CD4-positive, alpha-beta T cell treated with Interleukin-10 for 1 hour (primary cell): ENCODE measurements at regions not wholly inside any gene's neighbourhood (a gene's known extent, or its start where the extent isn't known, plus 50 kb on each side); places are given as distances from the start of the nearest gene placed in this dataset.

Experiments used
- DNase-seq: peaks from one replicate; pipeline ENCODE4 v3.0.0-alpha.2; 2020

GRCh38 chr4:20615486-20616260 is 84.6 kb upstream of the PACRGL start:
- no peak for DNase-seq

DNA sequence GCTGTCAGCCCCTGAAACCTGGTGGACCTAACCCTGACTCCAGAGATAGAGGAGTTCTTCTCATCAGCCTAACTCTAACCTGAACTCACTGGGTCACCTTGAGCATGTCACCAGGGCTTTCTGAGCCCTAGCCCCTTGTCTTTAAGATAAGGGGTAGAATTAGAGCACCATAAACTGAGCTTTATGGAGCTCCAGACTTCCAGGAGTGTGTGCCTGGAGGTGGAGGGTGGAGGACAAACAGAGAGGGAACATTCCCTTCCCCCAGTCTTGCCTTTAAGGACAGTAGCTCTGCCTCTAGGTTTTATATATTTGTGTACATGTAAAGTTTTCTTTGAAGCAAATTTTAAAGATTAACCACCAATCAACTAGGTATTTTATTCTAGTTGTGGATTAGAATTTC is 83.9 kb upstream of the PACRGL start:
- no peak for DNase-seq

- DNase-seq: no peak
Measured at GRCh38 chr4:20616848-20617247, 83.4 kb upstream of the PACRGL start.

DNA sequence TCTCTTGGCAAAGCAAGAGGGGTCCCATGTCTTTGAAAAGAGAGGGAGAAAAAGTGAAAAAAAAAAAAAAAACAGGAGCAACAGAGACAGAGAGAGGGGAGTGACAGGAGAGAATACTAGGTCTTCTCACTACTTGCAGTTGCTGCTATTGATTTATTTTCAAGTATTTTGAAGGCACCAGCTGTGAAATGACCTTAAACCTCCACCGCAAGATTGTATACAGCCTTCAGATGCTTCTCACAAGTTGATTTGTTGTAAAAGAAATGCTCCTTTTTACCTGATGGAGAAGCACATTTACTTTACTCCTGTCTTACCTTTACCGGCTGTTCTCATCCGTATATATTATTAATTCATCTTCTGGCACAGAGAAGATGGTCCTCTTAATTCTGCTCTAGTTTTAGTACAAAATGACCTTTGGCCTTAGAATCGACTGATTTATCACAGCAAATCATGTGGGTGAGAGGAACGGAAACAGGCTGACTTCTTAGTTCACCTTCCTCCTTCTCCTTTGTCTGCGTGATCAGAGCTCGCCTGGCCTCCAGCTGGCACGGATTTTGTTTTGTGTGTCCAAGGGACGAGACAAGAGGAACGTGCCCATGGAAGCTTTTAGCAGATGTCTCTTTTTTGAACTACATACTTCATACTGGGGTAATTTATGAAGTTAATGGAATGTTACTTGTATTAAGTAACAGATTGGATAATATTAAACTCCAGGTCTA is 82.4 kb upstream of the PACRGL start:
- no peak for DNase-seq

GRCh38 chr4:20618731-20619130 is 81.5 kb upstream of the PACRGL start:
- no peak for DNase-seq

DNA sequence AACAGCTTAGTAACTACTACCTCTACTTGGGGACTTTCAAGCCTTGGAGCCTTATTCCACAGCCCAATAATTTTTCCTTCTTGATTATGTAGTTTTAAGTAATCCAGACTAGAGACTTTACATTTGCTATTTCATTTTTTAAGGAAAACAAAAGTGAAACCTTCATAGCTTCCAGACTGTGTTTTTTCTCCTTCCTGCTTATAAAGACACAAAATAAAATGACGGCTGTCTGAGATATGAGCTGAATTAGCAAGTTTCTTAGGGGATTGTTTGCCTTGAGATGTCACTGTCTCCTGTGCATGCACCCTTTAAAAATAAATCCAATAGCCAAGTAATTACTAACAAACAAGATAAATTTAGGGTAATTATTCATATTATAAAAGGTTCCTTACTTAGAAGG is 78.8 kb upstream of the PACRGL start:
- DNase-seq: no peak

GRCh38 chr4:20622701-20623100 is 77.6 kb upstream of the PACRGL start:
- no peak for DNase-seq

DNA sequence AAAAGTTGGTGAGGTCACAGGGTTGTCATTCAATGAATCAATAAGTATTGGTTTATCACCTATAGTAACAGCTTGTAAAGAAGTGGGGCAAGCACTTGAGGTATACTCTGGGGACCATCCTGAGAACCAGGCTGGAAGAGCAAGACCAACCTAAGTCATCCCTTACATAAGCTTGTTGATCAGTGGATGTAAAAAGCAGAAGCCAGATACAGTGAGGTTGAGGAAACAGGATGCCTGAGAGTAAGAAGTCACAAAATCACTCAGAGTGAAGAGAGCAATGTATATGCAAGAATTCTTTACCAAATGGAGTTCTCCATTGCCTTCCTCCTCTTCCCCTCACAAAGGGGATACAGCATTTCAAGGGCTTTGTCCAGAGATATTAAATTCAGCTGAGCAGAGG is 76.3 kb upstream of the PACRGL start:
- no peak for DNase-seq

DNA sequence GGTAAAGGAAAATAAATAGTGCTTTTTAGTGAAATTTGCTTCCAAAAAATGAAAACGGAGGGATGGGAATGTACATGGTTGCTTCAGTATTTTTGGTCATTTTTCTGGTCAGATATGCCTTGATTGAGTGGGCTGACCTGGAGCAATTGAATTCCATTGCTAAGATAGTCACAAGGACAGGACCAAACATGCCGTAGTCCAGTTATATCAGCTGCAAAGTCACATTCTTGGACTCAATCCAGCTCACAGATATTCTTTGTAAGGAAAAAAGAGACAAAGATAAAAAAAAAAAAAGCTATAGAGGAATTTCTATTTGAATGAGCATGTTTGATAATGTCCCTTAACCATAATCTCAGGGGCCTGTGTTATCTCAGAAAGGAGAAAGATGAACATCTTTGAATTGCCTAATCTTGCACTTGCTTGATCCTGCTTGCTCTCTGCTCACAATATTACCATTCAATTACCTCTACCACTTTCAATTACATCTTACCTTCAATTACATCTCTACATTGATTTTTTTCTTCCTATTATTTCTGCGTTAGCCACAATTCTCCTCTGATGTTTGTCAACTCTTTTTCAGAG is 75.4 kb upstream of the PACRGL start:
- DNase-seq: no peak

DNA sequence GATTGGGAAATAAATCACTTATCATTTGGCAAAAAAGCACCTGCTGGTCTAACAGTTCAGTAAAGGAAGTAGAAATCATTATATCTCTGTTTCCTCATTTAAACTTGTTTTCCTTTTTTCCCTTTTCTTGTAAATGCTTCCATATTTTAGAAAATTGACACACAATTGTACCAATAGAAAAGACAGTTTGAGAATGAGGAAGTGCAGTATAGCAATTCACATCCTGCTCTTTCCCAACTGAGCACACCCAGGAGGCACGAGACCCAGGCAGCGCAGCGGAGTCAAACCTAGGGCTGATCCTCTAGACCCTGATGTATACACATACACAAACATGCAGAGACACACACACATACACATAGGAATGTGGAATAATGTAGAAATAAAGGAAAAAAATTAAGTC is 74.8 kb upstream of the PACRGL start:
- DNase-seq: no peak

- no peak for DNase-seq
Measured at GRCh38 chr4:20626326-20627005, 73.8 kb upstream of the PACRGL start.

- DNase-seq: no peak
Measured at GRCh38 chr4:20627866-20628265, 72.4 kb upstream of the PACRGL start.

GRCh38 chr4:20629186-20630106 is 70.8 kb upstream of the PACRGL start:
- DNase-seq: no peak

- DNase-seq: no peak
Measured at GRCh38 chr4:20638825-20639224, 61.4 kb upstream of the PACRGL start.

GRCh38 chr4:20639346-20639745 is 60.9 kb upstream of the PACRGL start:
- no peak for DNase-seq

DNA sequence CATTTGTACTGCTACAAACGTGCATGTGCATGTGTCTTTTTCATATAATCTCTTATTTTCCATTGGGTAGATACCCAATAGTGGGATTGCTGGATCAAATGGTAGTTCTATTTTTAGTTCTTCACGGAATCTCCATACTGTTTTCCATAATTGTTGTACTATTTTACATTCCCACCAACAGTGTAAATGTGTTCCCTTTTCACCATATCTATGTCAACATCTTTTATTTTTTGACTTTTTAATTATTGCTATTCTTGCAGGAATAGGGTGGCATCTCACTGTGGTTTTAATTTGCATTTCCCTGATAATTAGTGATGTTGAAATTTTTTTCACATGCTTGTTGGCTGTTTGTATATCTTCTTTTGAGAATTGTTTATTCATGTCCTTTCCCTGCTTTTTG is 59.3 kb upstream of the PACRGL start:
- DNase-seq: no peak

- DNase-seq: no peak
Measured at GRCh38 chr4:20641976-20642375, 58.3 kb upstream of the PACRGL start.

GRCh38 chr4:20643631-20644030 is 56.6 kb upstream of the PACRGL start:
- DNase-seq: no peak

DNA sequence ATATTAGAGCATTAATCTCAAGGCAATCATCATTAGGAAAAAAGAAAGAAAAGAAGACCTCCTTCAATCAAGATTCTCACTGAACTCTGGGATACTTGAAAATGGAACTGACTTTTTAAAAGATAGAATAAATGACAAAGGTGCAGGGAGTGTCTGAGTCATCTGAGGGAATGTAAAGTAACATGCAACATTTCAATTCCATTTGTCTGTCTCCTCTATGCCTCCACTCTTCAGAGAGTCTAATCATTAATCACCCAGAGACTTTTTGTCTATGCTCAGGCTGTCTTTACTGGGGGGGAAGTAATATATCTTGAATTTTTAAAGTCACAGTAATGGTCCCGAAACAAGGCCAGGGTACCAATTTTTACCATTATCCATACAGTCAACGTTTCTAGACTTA is 55.0 kb upstream of the PACRGL start:
- DNase-seq: no peak

DNA sequence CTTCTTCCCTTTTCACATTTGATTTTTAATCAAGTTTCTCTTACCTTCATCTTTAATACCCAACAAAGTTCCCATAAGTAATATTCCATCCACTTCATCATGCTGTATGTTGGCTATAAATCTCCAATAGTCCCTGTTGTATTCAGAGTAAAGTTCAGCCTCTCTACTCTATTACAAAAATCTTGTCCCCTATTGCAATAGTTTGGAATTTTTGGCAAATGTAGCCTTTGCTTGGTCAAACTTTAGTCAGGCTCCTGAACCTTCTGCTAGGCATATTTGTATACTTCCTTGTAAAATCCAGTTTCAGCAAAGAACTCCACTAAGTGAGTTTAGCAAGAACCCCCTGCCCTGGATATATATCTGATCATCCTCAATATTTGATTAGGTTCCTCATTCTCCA is 54.0 kb upstream of the PACRGL start:
- DNase-seq: no peak
